Fibroblast of mammary gland (primary cell): ENCODE measurements at regions not wholly inside any gene's neighbourhood (a gene's known extent, or its start where the extent isn't known, plus 50 kb on each side); places are given as distances from the start of the nearest gene placed in this dataset.

Source experiments
- DNase-seq: peaks from one replicate; pipeline ENCODE4 v3.0.0-alpha.2; 2010; ENCODE audit warnings: low read depth
- H3K4me3 ChIP-seq: 2 replicates; pipeline ENCODE4 v1.5.1; 2011; ENCODE audit warnings: low read depth, mild to moderate bottlenecking, low read length, moderate library complexity; ENCODE audit not compliant: control insufficient read depth
- TF ChIP-seq, protein P1 (sequence below): conservative IDR thresholded peaks from 2 replicates; pipeline ENCODE4 v1.5.1; 2011; ENCODE audit warnings: low read depth, low read length, inconsistent platforms; ENCODE audit not compliant: control insufficient read depth, insufficient read depth

DNA sequence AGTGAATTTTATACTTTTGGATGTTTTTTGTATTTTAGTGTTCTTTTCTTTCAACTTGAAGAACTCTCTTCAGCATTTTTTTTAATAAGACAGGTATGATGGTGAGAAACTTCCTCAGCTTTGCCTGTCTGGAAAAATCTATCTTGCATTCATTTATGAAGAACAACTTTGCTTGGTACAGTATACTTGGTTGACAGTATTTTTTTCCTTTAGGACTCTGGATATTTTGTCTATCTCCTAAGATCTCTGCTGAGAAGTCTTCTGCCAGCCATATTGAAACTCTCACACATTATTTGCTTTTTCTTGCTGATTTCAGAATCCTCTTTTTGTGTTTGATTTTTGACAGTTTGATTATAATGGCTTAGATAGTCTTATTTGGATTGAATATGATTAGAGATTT is 405.0 kb upstream of the GHITM start:
- DNase-seq, result no peak
- H3K4me3 ChIP-seq, result no peak overlapping the region
- TF ChIP-seq, protein P1, sequence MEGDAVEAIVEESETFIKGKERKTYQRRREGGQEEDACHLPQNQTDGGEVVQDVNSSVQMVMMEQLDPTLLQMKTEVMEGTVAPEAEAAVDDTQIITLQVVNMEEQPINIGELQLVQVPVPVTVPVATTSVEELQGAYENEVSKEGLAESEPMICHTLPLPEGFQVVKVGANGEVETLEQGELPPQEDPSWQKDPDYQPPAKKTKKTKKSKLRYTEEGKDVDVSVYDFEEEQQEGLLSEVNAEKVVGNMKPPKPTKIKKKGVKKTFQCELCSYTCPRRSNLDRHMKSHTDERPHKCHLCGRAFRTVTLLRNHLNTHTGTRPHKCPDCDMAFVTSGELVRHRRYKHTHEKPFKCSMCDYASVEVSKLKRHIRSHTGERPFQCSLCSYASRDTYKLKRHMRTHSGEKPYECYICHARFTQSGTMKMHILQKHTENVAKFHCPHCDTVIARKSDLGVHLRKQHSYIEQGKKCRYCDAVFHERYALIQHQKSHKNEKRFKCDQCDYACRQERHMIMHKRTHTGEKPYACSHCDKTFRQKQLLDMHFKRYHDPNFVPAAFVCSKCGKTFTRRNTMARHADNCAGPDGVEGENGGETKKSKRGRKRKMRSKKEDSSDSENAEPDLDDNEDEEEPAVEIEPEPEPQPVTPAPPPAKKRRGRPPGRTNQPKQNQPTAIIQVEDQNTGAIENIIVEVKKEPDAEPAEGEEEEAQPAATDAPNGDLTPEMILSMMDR, result no peak

DNA sequence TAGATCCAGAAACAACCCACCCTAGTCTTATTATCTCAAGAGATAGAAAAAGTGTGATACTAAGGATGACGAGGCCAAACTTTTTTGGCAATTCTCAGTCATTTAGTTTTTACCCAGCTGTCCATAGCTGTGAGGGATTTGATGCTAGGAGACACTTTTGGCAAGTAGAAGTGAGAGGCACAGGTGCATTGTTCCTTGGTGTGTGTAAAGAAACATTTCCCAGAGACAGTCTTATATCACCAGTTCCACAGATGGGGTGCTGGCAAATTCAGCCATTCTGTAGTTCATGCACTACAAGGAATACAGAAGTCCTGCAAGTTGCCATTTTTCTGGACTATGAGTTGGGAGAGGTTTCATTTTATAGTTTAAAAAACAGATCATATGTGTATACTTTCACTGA is 403.3 kb upstream of the GHITM start:
- TF ChIP-seq, protein P1, result no peak
- H3K4me3 ChIP-seq, result no peak overlapping the region
- DNase-seq, result no peak

DNA sequence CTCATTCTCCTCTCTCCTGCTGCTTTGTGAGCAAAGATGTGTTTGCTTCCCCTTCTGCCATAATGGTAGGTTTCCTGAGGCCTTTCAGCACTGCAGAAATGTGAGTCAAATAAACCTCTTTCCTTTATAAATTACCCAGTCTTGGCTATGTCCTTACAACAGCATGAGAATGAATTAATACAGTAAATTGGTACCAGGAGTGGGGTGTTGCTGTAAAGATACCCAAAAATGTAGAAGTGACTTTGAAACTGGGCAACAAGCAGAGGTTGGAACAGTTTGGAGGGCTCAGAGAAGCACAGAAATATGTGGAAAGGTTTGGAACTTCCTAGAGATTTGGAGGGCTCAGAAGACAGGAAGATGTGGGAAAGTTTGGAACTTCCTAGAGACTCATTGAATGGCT is 388.7 kb upstream of the GHITM start:
- no peak for DNase-seq
- TF ChIP-seq, protein P1, result no peak
- H3K4me3 ChIP-seq, result no peak overlapping the region

DNA sequence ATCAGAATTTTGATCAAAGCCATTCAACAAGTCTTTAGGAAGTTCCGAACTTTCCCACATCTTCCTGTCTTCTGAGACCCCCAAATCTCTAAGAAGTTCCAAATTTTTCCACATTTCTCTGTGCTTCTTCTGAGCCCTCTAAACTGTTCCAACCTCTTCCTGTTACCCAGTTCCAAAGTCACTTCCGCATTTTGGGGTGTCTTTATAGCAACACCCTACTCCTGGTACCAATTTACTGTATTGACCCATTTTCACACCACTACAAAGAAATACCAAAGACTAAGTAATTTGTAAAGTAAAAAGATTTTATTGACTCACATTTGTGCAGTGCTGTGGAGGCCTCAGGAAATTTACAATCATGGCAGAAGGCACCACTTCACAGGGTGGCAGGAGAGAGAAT is 385.8 kb upstream of the GHITM start:
- no peak for DNase-seq
- H3K4me3 ChIP-seq, result no peak overlapping the region
- TF ChIP-seq, protein P1, result no peak

DNA sequence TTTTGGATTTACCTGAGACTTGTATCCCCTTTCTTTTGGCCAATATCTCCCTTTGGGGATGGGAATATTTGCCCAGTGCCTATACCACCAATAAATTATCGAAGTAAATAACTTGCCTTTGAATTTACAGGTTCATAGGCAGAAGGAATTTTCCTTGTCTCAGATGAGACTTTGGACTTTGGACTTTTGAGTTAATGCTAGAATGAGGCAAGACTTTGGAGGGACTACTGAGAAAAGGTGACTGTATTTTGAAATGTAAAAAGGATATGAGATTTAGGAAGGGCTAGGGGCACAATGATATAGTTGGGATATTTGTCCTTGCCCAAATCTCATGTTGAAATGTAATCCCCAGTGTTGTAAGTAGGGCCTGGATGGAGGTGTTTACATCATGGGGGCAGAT is 384.5 kb upstream of the GHITM start:
- DNase-seq, result no peak
- no peak overlapping the region for H3K4me3 ChIP-seq
- TF ChIP-seq, protein P1, result no peak

DNA sequence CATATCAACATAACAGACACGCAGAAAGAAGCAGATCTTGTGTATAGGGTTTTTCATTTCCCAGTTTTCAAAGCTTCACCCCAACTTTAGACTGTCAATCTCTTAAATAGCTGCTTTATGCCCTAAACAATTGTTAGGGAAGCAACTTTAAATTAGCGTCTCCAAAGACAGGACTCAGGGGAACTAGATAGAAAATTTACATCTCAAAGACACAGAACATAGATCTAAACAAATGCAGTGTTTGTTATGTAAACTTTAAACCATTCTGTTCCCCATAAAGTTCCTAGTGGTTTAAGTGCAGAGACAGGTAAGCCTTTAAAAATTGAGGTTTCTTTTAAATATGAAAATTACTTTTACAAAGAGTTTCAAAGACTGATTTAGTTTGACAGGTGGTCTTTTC is 379.2 kb upstream of the GHITM start:
- TF ChIP-seq, protein P1, result no peak
- DNase-seq, result no peak
- H3K4me3 ChIP-seq, result no peak overlapping the region

DNA sequence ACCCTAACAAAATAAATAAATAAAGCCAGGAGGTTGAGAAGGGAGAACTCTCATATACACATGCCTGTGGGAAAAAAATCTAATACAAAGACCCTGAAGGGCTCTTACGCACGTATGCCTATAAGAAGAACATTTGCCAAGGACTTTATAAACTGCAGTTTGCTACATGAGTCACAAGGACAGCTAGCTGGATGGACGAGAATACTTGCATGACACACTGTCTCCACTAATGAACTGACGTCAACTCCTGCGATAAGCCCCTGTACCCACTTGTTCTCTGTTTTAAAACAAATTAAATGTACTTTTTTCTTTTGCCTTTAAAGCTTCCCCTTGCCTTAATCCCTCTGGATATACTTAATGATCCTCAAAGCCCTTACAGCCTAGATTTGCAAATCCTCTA is 374.6 kb upstream of the GHITM start:
- TF ChIP-seq, protein P1, result no peak
- no peak overlapping the region for H3K4me3 ChIP-seq
- DNase-seq, result no peak
